GM12878 (cell line): ENCODE measurements at regions not wholly inside any gene's neighbourhood (a gene's known extent, or its start where the extent isn't known, plus 50 kb on each side); places are given as distances from the start of the nearest gene placed in this dataset.

Experiments
- POLR2A ChIP-seq: IDR thresholded peaks from 2 replicates; pipeline ENCODE4 v1.6.1; 2011; ENCODE audit warnings: low read depth, mild to moderate bottlenecking, low read length
- SIX5 ChIP-seq: IDR thresholded peaks from 2 replicates; pipeline ENCODE4 v1.6.1; 2011; ENCODE audit warnings: mild to moderate bottlenecking, low read depth, low read length, moderate library complexity; ENCODE audit not compliant: severe bottlenecking
- TF ChIP-seq, protein P1 (sequence below): fragments of 450-650 bp; IDR thresholded peaks from 2 replicates; pipeline ENCODE4 v1.6.1; 2017; ENCODE audit warnings: low read depth, mild to moderate bottlenecking, moderate library complexity
- TF ChIP-seq, protein P2 (sequence below): fragments of 150-350 bp; IDR thresholded peaks from 2 replicates; pipeline ENCODE4 v1.6.1; 2016; ENCODE audit warnings: low read depth, low read length

- TF ChIP-seq POLR2A (no peak), SIX5 (no peak)
- TF ChIP-seq, protein P1, sequence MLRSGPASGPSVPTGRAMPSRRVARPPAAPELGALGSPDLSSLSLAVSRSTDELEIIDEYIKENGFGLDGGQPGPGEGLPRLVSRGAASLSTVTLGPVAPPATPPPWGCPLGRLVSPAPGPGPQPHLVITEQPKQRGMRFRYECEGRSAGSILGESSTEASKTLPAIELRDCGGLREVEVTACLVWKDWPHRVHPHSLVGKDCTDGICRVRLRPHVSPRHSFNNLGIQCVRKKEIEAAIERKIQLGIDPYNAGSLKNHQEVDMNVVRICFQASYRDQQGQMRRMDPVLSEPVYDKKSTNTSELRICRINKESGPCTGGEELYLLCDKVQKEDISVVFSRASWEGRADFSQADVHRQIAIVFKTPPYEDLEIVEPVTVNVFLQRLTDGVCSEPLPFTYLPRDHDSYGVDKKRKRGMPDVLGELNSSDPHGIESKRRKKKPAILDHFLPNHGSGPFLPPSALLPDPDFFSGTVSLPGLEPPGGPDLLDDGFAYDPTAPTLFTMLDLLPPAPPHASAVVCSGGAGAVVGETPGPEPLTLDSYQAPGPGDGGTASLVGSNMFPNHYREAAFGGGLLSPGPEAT: no peak
- TF ChIP-seq, protein P2, sequence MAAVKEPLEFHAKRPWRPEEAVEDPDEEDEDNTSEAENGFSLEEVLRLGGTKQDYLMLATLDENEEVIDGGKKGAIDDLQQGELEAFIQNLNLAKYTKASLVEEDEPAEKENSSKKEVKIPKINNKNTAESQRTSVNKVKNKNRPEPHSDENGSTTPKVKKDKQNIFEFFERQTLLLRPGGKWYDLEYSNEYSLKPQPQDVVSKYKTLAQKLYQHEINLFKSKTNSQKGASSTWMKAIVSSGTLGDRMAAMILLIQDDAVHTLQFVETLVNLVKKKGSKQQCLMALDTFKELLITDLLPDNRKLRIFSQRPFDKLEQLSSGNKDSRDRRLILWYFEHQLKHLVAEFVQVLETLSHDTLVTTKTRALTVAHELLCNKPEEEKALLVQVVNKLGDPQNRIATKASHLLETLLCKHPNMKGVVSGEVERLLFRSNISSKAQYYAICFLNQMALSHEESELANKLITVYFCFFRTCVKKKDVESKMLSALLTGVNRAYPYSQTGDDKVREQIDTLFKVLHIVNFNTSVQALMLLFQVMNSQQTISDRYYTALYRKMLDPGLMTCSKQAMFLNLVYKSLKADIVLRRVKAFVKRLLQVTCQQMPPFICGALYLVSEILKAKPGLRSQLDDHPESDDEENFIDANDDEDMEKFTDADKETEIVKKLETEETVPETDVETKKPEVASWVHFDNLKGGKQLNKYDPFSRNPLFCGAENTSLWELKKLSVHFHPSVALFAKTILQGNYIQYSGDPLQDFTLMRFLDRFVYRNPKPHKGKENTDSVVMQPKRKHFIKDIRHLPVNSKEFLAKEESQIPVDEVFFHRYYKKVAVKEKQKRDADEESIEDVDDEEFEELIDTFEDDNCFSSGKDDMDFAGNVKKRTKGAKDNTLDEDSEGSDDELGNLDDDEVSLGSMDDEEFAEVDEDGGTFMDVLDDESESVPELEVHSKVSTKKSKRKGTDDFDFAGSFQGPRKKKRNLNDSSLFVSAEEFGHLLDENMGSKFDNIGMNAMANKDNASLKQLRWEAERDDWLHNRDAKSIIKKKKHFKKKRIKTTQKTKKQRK: no peak
Measured at GRCh38 chr10:52879091-52879807, 106.7 kb upstream of the MBL2 start.
